A549 (cell line): ENCODE measurements at regions not wholly inside any gene's neighbourhood (a gene's known extent, or its start where the extent isn't known, plus 50 kb on each side); places are given as distances from the start of the nearest gene placed in this dataset.

Experiments
- ATAC-seq, 2 experiments: fragments of 200-7000 bp in 1 of 2; fragments of >200 bp in 1 of 2; cut with Nextera tagmentation in 1 of 2; cut with Tn5 transposase in 1 of 2; 3 replicates each; pipeline versions ENCODE4 v1.8.0 to v1.9.1; 2018 to 2020; ENCODE audit warnings: mild to moderate bottlenecking in 1 of 2, moderate library complexity in 1 of 2
- CTCF ChIA-PET: fragments of 300-600 bp; sonication (Branson Sonifier 250); formaldehyde crosslinking; extraction: SDS; loops from one replicate; lab custom pipeline; 2021; ENCODE audit warnings: antibody characterized with exemption, inconsistent platforms; lab: Yijun Ruan, JAX
- POLR2A ChIA-PET: fragments of 350-600 bp; formaldehyde crosslinking; extraction: SDS; loops from one replicate; lab custom pipeline; 2021; ENCODE audit warnings: antibody characterized with exemption, inconsistent platforms; lab: Yijun Ruan, JAX
- DNase-seq, 2 experiments: peaks; one replicate each; pipeline versions ENCODE4 v3.0.0 to v3.0.0-alpha.2; 2011 to 2016; ENCODE audit warnings: low read depth in 1 of 2, low spot score in 1 of 2
- FAIRE-seq: peaks from 2 replicates; lab custom pipeline; 2011; peaks lifted over from hg19 to GRCh38; lab: Jason Lieb, UNC
- H3K27ac ChIP-seq, 2 experiments: fragments of >200 bp; sonication (Bioruptor Twin); formaldehyde crosslinking; 3 replicates each; pipeline ENCODE4 v1.5.1; 2016 to 2017
- H3K4me1 ChIP-seq: fragments of >200 bp; sonication (Bioruptor Twin); formaldehyde crosslinking; 3 replicates; pipeline ENCODE4 v1.6.1; 2016
- H3K4me2 ChIP-seq: fragments of >200 bp; sonication (Bioruptor Twin); formaldehyde crosslinking; 3 replicates; pipeline ENCODE4 v1.6.1; 2016
- H3K4me3 ChIP-seq: fragments of >200 bp; sonication (Bioruptor Twin); formaldehyde crosslinking; 3 replicates; pipeline ENCODE4 v1.5.1; 2016
- H3K9me3 ChIP-seq: fragments of >200 bp; sonication (Bioruptor Twin); formaldehyde crosslinking; 3 replicates; pipeline ENCODE4 v1.6.1; 2016
- ATOH8 ChIP-seq: fragments of 250-450 bp; sonication (Bioruptor Pico); IDR thresholded peaks from 2 replicates; pipeline ENCODE4 v1.5.0; 2020; ENCODE audit warnings: low read depth, mild to moderate bottlenecking, moderate library complexity
- BCL3 ChIP-seq: fragments of >200 bp; sonication (Bioruptor Twin); formaldehyde crosslinking; IDR thresholded peaks from 3 replicates; pipeline ENCODE4 v1.6.1; 2016
- BHLHE40 ChIP-seq: IDR thresholded peaks from 2 replicates; pipeline ENCODE4 v1.6.1; 2012; ENCODE audit warnings: low read depth, low read length, inconsistent platforms
- CBX2 ChIP-seq: fragments of 200-600 bp; sonication (generic); IDR thresholded peaks from 2 replicates; pipeline ENCODE4 v1.6.1; 2016; ENCODE audit warnings: low read depth, mild to moderate bottlenecking, borderline replicate concordance
- CBX8 ChIP-seq: fragments of 200-600 bp; sonication (generic); IDR thresholded peaks from 2 replicates; pipeline ENCODE4 v1.6.1; 2016
- CEBPB ChIP-seq, 2 experiments: fragments of >200 bp in 1 of 2; sonication (Bioruptor Twin) in 1 of 2; formaldehyde crosslinking in 1 of 2; IDR thresholded peaks; 2 replicates each; pipeline ENCODE4 v1.6.1; 2012 to 2016
- CHD2 ChIP-seq: fragments of 150-350 bp; IDR thresholded peaks from 2 replicates; pipeline ENCODE4 v1.6.1; 2014; ENCODE audit warnings: low read length; ENCODE audit not compliant: partially characterized antibody
- EHF ChIP-seq: fragments of 250-450 bp; sonication (Bioruptor Pico); IDR thresholded peaks from 2 replicates; pipeline ENCODE4 v1.5.0; 2020; ENCODE audit warnings: mild to moderate bottlenecking
- ELK1 ChIP-seq: fragments of 150-350 bp; IDR thresholded peaks from 2 replicates; pipeline ENCODE4 v1.6.1; 2014; ENCODE audit warnings: low read depth, mild to moderate bottlenecking, low read length
- FOXS1 ChIP-seq: fragments of 250-450 bp; sonication (Bioruptor Pico); IDR thresholded peaks from 2 replicates; pipeline ENCODE4 v1.5.0; 2020; ENCODE audit warnings: mild to moderate bottlenecking, moderate library complexity
- HES2 ChIP-seq: fragments of >200 bp; sonication (Bioruptor Twin); formaldehyde crosslinking; IDR thresholded peaks from 2 replicates; pipeline ENCODE4 v1.6.1; 2016
- HEYL ChIP-seq: fragments of 250-450 bp; sonication (Bioruptor Pico); IDR thresholded peaks from 2 replicates; pipeline ENCODE4 v1.8.0; 2021; ENCODE audit warnings: mild to moderate bottlenecking, moderate library complexity
- HMGXB4 ChIP-seq: fragments of 250-450 bp; sonication (Bioruptor Pico); IDR thresholded peaks from 2 replicates; pipeline ENCODE4 v1.5.0; 2021; ENCODE audit warnings: mild to moderate bottlenecking, moderate library complexity, borderline replicate concordance
- HOXA7 ChIP-seq: fragments of 250-450 bp; sonication (Bioruptor Pico); IDR thresholded peaks from 2 replicates; pipeline ENCODE4 v1.5.0; 2020; ENCODE audit warnings: mild to moderate bottlenecking, moderate library complexity
- HOXB13 ChIP-seq: fragments of 250-450 bp; sonication (Bioruptor Pico); IDR thresholded peaks from 2 replicates; pipeline ENCODE4 v1.5.0; 2020; ENCODE audit warnings: low read depth, mild to moderate bottlenecking, moderate library complexity
- HOXB5 ChIP-seq: fragments of 250-450 bp; sonication (Bioruptor Pico); IDR thresholded peaks from 2 replicates; pipeline ENCODE4 v1.5.0; 2020; ENCODE audit warnings: mild to moderate bottlenecking, moderate library complexity
- JUNB ChIP-seq: fragments of >200 bp; sonication (Bioruptor Twin); formaldehyde crosslinking; IDR thresholded peaks from 2 replicates; pipeline ENCODE4 v1.6.1; 2016
- KDM1A ChIP-seq: fragments of 200-600 bp; sonication (generic); IDR thresholded peaks from 2 replicates; pipeline ENCODE4 v1.6.1; 2016; ENCODE audit warnings: low read depth, mild to moderate bottlenecking
- KDM5A ChIP-seq: fragments of 200-600 bp; sonication (generic); IDR thresholded peaks from 2 replicates; pipeline ENCODE4 v1.6.1; 2016; ENCODE audit warnings: antibody characterized with exemption, mild to moderate bottlenecking
- MAFK ChIP-seq: fragments of 450-650 bp; IDR thresholded peaks from 2 replicates; pipeline ENCODE4 v1.6.1; 2014; ENCODE audit not compliant: partially characterized antibody
- MYC ChIP-seq: IDR thresholded peaks from 2 replicates; pipeline ENCODE4 v1.6.1; 2012; ENCODE audit warnings: mild to moderate bottlenecking, inconsistent platforms, low read length, improper control_type of control experiment, borderline replicate concordance
- NPAS2 ChIP-seq: fragments of 250-450 bp; sonication (Bioruptor Pico); IDR thresholded peaks from 2 replicates; pipeline ENCODE4 v1.8.0; 2022; ENCODE audit warnings: mild to moderate bottlenecking, moderate library complexity, borderline replicate concordance
- PBX3 ChIP-seq: IDR thresholded peaks from 2 replicates; pipeline ENCODE4 v1.6.1; 2012
- PHF8 ChIP-seq: fragments of 200-600 bp; sonication (generic); IDR thresholded peaks from 2 replicates; pipeline ENCODE4 v1.6.1; 2016; ENCODE audit warnings: low read depth, mild to moderate bottlenecking, antibody characterized with exemption, moderate library complexity, borderline replicate concordance
- POLR2AphosphoS2 ChIP-seq: conservative IDR thresholded peaks from 2 replicates; pipeline ENCODE4 v1.6.1; 2012; ENCODE audit warnings: low read length, improper control_type of control experiment, inconsistent platforms
- RNF2 ChIP-seq: fragments of 200-600 bp; sonication (generic); IDR thresholded peaks from 2 replicates; pipeline ENCODE4 v1.6.1; 2016; ENCODE audit warnings: low read depth, mild to moderate bottlenecking, antibody characterized with exemption, moderate library complexity, borderline replicate concordance
- TP53 ChIP-seq: fragments of 250-450 bp; sonication (Bioruptor Pico); IDR thresholded peaks from 2 replicates; pipeline ENCODE4 v1.5.0; 2021; ENCODE audit warnings: mild to moderate bottlenecking, moderate library complexity
- ZNF302 ChIP-seq: fragments of 250-450 bp; sonication (Bioruptor Pico); IDR thresholded peaks from 2 replicates; pipeline ENCODE4 v1.9.0; 2021; ENCODE audit warnings: inconsistent platforms, mild to moderate bottlenecking, moderate library complexity
- ZSCAN20 ChIP-seq: fragments of 250-450 bp; sonication (Bioruptor Pico); IDR thresholded peaks from 2 replicates; pipeline ENCODE4 v1.8.0; 2022; ENCODE audit warnings: mild to moderate bottlenecking, moderate library complexity
- WGBS: methylation state at CpG from one replicate; pipeline ENCODE4 v1.1.6; 2017; ENCODE audit errors: missing lambda C conversion rate; 5-methylcytosine and 5-hydroxymethylcytosine counted together

- 43% methylated on average over 4 of the region's 4 CpGs for WGBS
- Histone ChIP-seq H3K27ac (no peak overlapping the region), H3K4me3 (no peak overlapping the region), H3K4me2 (no peak overlapping the region), H3K4me1 (peaks cover under 1% of the 10 kb centered on the region; the same call in 1 of the 3 replicates), H3K9me3 (no peaks in the 10 kb centered on the region)
- DNase-seq (no peak), ATAC-seq (no peak), FAIRE-seq (no peak)
- CTCF ChIA-PET = interaction anchor here (0.7 to 1.8 kb wide), 3 partner anchors 11 to 136 kb away, joined by 3 to 7 read pairs (median 4); no protein-coding TSS in a partner anchor
- POLR2A ChIA-PET = no interaction called here
- no peak for TF ChIP-seq MYC
- TF ChIP-seq CEBPB (IDR thresholded peaks at IDR 0.05) = no peak
- TF ChIP-seq ELK1 = no peak
- no peak for TF ChIP-seq RNF2
- no peak for TF ChIP-seq CBX2
- TF ChIP-seq CHD2 = no peak
- no peak for TF ChIP-seq HES2
- TF ChIP-seq TP53 (CRISPR knock-in tag) = no peak
- no peak for TF ChIP-seq HOXB13 (CRISPR knock-in tag)
- TF ChIP-seq HEYL (CRISPR knock-in tag) = no peak
- no peak for TF ChIP-seq ZSCAN20 (CRISPR knock-in tag)
These were observed 73.5 kb upstream of the RASGRF1 start for GRCh38 chr15:79164043-79164442.

- CTCF ChIA-PET = interaction anchor here (0.7 to 1.2 kb wide), 2 partner anchors 11 to 130 kb away, joined by 3 to 4 read pairs; no protein-coding TSS in a partner anchor
- Histone ChIP-seq H3K27ac (no peak overlapping the region), H3K4me1 (no peaks in the 10 kb centered on the region), H3K9me3 (no peaks in the 10 kb centered on the region), H3K4me3 (no peak overlapping the region), H3K4me2 (no peak overlapping the region)
- ATAC-seq = no peak
- TF ChIP-seq NPAS2 (CRISPR knock-in tag) (no peak), KDM1A (no peak), BCL3 (no peak), MAFK (no peak), EHF (CRISPR knock-in tag) (no peak), PBX3 (no peak), FOXS1 (CRISPR knock-in tag) (no peak), HMGXB4 (CRISPR knock-in tag) (no peak), CBX8 (no peak), HOXB5 (no peak), KDM5A (no peak), PHF8 (no peak), ELK1 (no peak), BHLHE40 (no peak), RNF2 (no peak), JUNB (no peak), ATOH8 (CRISPR knock-in tag) (no peak), HOXA7 (CRISPR knock-in tag) (no peak), POLR2AphosphoS2 (no peak), ZNF302 (CRISPR knock-in tag) (no peak)
- POLR2A ChIA-PET = no interaction called here
- no peak for FAIRE-seq
- DNase-seq = no peak
These were observed 72.8 kb upstream of the RASGRF1 start for GRCh38 chr15:79163395-79163794.
